ENCODE measurements at regions not wholly inside any gene's neighbourhood (a gene's known extent, or its start where the extent isn't known, plus 50 kb on each side); places are given as distances from the start of the nearest gene placed in this dataset.
"Not testable (repeated sequence)": the region's sequence is repeated elsewhere in the genome, so short reads cannot be mapped to it uniquely, and the experiment has no call there.

DNA sequence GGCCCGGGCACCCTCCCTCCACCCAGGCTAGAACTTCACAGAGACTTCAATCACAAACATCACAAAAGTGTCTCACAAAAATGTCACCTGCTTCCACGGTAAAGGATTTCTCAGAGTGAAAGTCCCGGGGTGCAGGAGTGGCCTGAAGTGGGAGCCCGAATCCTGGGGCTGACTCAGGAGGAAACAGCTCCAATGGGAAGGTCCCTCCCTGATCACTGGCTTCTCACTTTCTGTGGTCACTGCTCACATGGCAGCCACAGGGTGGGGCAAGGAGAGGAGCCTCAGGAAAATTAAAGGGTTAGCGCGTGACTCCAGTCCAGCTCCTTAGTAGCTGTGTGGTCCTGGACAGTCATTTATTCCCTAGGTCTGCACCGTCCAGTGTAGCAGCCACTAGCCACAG, 564.5 kb upstream of the B3GAT1 start:
- Histone ChIP-seq H3K9me3 (no peaks in the 10 kb centered on the region), H3K27ac (no peak overlapping the region), H3K4me1 (no peaks in the 10 kb centered on the region), H3K27me3 (no peaks in the 10 kb centered on the region), H3K4me3 (no peak overlapping the region), H3K36me3 (no peaks in the 10 kb centered on the region)
- no peak for TF ChIP-seq POLR2A (IDR thresholded peaks at IDR 0.05)
- TF ChIP-seq, protein P1, sequence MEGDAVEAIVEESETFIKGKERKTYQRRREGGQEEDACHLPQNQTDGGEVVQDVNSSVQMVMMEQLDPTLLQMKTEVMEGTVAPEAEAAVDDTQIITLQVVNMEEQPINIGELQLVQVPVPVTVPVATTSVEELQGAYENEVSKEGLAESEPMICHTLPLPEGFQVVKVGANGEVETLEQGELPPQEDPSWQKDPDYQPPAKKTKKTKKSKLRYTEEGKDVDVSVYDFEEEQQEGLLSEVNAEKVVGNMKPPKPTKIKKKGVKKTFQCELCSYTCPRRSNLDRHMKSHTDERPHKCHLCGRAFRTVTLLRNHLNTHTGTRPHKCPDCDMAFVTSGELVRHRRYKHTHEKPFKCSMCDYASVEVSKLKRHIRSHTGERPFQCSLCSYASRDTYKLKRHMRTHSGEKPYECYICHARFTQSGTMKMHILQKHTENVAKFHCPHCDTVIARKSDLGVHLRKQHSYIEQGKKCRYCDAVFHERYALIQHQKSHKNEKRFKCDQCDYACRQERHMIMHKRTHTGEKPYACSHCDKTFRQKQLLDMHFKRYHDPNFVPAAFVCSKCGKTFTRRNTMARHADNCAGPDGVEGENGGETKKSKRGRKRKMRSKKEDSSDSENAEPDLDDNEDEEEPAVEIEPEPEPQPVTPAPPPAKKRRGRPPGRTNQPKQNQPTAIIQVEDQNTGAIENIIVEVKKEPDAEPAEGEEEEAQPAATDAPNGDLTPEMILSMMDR (IDR thresholded peaks at IDR 0.05), result no peak
- DNase-seq, result no peak
- intact Hi-C loops (cut with DNase I; ENCODE audit: low total_unique reads), result no loop called here

DNA sequence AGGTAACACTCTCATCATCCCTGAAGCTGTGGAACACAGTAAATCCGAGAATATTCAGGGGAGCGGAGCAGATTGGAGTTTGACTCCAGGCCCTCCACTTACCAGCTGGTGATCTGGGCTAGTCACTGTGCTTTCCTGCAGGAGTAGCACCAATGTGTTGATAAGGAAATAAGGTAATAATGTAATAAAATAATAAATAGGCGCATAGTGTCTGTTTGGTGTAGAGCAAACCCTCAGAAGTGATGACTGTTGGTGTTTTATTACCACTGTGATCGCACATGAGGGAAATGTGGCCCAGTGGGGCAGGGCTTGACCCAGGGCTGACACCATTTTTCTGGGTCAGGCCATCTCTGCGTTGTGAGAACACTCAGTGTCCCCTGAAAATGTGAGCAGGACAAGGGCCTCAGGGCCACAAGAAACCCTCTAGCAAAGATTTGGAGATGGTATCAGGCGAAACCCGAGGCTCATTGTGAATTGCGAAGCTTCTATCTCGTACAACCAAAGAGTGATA, 563.9 kb upstream of the B3GAT1 start:
- no peaks in the 10 kb centered on the region for H3K27me3 ChIP-seq
- H3K4me3 ChIP-seq, result no peak overlapping the region
- no peak for DNase-seq
- intact Hi-C loops (cut with DNase I; ENCODE audit: low total_unique reads), result no loop called here
- H3K9me3 ChIP-seq, result no peaks in the 10 kb centered on the region
- no peak overlapping the region for H3K27ac ChIP-seq
- no peaks in the 10 kb centered on the region for H3K36me3 ChIP-seq
- no peaks in the 10 kb centered on the region for H3K4me1 ChIP-seq
- TF ChIP-seq, protein P1 (IDR thresholded peaks at IDR 0.05), result no peak
- no peak for TF ChIP-seq POLR2A (IDR thresholded peaks at IDR 0.05)

DNA sequence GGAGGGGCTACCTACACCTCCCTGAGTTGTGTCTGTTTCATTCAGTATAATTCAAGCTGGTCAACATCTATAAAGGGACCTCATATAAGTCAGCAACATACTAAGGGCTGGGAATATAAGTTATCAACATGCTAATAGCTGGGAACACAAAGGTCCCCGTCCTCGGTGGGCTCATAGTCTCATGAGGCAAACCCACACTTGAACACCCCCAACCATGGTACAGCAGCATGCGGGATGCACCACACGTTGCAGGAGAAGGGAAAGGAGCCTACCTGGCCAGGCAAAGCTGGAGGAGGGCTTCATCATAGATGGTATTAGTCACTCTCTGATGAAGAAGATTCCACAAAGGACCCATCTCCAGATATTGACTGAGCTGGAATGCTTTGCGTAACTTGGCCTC, 561.8 kb upstream of the B3GAT1 start:
- DNase-seq, result no peak
- no peak overlapping the region for H3K27ac ChIP-seq
- H3K9me3 ChIP-seq, result no peaks in the 10 kb centered on the region
- H3K4me1 ChIP-seq, result no peaks in the 10 kb centered on the region
- no peaks in the 10 kb centered on the region for H3K36me3 ChIP-seq
- no peaks in the 10 kb centered on the region for H3K27me3 ChIP-seq
- TF ChIP-seq, protein P1 (IDR thresholded peaks at IDR 0.05), result no peak
- TF ChIP-seq POLR2A (IDR thresholded peaks at IDR 0.05), result no peak
- intact Hi-C loops (cut with DNase I; ENCODE audit: low total_unique reads), result no loop called here
- no peak overlapping the region for H3K4me3 ChIP-seq

GRCh38 chr11:134971381-134971780, 559.3 kb upstream of the B3GAT1 start:
- intact Hi-C loops (cut with DNase I; ENCODE audit: low total_unique reads), result no loop called here
- no peak for DNase-seq
- no peak overlapping the region for H3K4me3 ChIP-seq
- no peaks in the 10 kb centered on the region for H3K36me3 ChIP-seq
- no peaks in the 10 kb centered on the region for H3K4me1 ChIP-seq
- no peak overlapping the region for H3K27ac ChIP-seq
- no peaks in the 10 kb centered on the region for H3K27me3 ChIP-seq
- TF ChIP-seq, protein P1 (IDR thresholded peaks at IDR 0.05), result no peak
- TF ChIP-seq POLR2A (IDR thresholded peaks at IDR 0.05), result no peak
- no peaks in the 10 kb centered on the region for H3K9me3 ChIP-seq

DNA sequence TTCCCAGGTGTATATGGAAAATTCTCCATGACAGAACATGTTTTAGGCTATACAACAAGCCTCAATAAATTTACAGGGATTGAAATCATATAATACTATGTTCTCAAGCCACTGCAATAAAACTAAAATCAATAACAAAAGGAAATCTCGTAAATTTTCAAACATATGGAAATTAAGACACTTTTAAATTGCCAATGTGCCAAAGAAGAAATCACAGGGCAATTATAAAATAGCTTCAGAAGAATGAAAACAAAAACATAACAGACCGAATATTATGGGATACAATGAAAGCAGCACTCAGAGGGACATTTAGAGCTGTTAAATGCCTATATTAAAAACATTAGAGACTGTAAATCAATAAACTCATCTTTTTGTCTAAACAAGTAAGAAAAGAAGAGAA, 555.7 kb upstream of the B3GAT1 start:
- Histone ChIP-seq H3K9me3 (no peaks in the 10 kb centered on the region), H3K36me3 (no peaks in the 10 kb centered on the region), H3K4me1 (no peaks in the 10 kb centered on the region), H3K27ac (no peak overlapping the region), H3K4me3 (no peak overlapping the region), H3K27me3 (no peaks in the 10 kb centered on the region)
- DNase-seq, result no peak
- intact Hi-C loops (cut with DNase I; ENCODE audit: low total_unique reads), result no loop called here
- TF ChIP-seq POLR2A (IDR thresholded peaks at IDR 0.05), result no peak
- TF ChIP-seq, protein P1 (IDR thresholded peaks at IDR 0.05), result no peak

DNA sequence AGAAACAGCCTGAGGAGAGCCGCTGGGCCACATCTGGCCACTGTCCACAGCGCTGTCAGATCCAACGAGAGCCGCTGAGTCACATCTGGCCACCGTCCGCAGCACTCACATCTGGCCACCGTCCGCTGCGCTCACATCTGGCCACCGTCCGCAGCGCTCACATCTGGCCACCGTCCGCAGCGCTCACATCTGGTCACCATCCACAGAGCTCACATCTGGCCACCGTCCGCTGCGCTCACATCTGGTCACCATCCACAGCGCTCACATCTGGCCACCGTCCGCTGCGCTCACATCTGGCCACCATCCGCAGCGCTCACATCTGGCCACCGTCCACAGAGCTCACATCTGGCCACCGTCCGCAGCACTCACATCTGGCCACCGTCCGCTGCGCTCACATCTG, 549.3 kb upstream of the B3GAT1 start:
- H3K27ac ChIP-seq; H3K9me3 ChIP-seq; H3K27me3 ChIP-seq; H3K36me3 ChIP-seq; H3K4me1 ChIP-seq; intact Hi-C loops (cut with DNase I; ENCODE audit: low total_unique reads); DNase-seq; H3K4me3 ChIP-seq: not testable (repeated sequence)

Measured in uterus (tissue), 3 donors.